ENCODE measurements at regions not wholly inside any gene's neighbourhood (a gene's known extent, or its start where the extent isn't known, plus 50 kb on each side); places are given as distances from the start of the nearest gene placed in this dataset.
A peak's percentile ranks its signal among the peaks of the same experiment; 100 is the strongest.

DNA sequence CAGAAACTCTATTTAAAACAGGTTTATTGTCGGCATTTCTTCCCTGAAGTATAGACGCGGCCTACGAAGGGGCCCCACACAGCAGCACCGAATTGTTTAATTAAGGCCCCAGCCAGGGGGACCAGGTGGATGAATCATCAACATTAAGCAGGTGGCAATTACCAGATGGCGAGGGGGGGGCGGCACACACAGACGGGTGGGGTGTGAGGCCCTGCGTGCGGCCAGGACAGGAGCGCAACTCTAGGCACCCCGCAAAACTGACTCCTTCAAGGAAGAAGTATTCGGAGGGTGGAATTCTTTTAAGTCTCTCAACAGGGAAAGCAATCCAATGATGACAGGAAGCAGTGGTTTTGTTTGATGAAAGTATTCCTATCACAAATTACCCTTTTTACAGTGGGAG is 830.4 kb downstream of the GALR1 start:
- DNase-seq: no peak

DNA sequence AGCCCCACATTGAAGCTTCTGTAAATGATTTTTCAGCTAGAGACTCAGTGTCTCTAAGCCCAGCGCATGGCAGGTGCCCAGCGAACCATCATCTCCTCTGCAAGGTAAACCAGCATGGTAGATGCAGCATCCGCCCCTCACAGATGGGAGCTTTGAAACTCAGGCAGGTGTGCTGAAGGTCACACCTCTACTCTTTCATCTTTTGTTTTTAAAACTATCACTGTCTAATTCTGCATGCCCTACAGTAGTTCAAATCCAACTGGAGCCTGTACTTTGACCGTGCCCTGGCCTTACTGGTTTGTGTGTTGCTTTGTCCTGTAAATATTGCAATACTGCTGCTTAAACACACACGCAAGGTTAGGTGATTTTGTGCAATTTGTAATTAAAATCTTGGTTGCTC is 831.1 kb downstream of the GALR1 start:
- DNase-seq: no peak

DNA sequence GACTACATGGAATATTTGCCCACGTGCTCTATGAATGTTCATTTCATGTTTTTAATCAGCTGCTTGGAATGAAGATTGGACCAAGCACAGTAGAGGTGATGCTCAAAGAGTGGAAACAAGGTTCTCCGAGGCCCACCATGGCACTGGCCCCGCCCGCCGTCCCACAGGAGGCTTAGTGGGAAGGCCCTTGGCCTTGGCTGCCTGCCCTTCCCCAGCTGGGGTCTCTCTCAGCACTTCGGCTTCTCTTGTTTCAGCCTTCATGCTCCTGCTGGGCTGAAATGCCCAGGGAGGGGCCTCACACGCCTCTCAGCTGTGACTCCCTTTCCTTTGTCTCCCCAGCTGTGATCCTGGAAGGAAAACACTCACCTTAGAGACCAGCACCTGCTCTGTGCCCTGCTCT is 833.2 kb downstream of the GALR1 start:
- DNase-seq: peak; percentile 27

DNA sequence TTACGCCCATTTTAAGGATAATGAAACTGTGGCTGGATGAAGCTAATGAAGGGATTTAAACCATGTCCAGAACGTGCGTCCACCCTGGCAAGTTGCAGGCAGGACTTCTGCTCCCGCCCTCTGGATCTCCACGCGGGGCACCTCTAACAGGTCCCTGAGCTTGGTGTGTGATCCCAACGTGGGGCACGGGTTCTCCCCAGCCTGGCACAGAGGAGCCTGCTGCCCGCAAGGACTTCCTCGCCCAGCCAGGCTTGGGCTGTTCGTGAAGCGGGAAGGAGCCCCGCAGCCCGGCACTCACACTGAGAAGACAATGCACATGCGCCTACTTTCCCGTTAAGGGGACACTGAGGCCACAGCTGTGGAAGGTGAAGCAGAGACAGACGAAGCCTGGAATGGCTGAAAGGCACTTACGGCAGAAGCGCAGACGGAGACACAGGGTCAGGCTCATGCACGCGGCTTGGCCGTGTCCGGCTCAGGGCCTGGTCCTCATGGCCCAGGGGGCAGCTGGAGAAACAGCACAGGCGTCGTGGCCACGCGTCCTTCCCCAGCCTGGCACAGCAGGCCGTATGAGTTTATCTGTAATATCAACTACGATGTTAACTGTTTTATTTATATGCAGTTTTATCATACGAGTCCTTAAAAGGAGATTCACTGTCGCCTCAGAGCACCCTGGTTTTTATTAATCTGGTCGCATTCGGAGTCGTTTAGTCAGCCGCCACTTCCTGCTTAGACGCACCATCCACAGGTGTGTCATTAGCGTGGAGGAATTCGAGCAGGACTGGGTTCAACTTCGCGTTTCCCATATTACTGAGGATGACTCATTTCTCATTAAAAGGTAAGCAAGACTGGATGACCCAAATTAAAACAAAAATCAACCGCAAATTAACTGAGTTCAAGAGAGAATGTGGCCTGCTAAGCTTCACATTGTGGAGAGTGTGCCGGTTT is 835.9 kb downstream of the GALR1 start:
- no peak for DNase-seq

DNA sequence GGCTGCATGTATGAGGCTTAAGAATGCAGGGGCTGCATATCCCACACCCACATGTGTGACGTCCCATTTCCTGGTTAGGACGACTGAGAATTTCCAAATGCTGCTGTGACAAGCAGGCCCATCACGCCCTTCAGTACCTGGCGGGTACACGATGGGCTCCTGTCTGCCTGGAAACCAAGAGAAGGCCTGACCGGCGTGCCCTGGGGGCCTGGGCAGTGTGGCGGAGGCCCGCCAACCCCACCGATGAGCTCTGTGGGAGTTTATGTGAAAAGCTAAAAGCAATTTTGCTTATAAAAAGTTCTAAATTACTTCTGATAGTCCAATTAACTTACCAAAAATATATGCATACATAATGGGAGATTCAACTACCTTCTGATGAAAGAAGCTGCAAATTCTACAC is 837.3 kb downstream of the GALR1 start:
- no peak for DNase-seq

DNA sequence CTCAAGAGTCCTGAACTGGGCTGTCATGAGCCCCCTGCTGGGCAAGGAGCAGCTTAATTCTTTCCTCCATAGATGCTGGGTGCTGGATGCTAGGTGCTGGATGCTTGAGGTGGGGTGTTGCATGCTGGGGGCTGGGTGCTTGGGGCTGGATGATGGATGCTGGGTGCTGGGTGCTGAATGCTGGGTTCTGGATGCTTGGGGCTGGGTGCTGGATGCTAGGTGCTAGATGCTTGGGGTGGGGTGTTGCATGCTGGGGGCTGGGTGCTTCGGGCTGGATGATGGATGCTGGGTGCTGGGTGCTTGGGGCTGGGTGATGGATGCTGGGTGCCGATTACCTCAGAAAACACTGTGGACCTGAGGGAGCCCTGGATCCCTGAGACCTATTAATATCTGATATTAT is 837.7 kb downstream of the GALR1 start:
- no peak for DNase-seq

DNA sequence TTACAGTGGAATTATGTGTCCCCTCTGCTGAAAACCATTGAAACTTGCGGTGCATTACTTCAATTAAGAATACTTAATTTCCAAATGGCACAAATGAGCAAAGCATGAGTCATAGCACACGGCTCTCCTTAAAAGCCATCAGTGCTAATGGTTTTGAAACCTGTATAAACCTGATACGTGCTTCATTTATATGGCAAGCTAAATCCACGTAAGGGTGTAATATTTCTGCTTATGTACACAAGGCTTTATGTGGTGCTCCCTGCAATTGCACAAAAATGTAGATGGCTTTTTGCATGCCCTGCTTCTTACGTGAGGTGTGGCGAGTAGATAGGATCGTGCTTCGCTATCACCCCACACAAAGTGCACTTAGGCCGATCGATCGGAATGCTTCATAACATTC is 840.9 kb downstream of the GALR1 start:
- DNase-seq: peak; percentile 92

DNA sequence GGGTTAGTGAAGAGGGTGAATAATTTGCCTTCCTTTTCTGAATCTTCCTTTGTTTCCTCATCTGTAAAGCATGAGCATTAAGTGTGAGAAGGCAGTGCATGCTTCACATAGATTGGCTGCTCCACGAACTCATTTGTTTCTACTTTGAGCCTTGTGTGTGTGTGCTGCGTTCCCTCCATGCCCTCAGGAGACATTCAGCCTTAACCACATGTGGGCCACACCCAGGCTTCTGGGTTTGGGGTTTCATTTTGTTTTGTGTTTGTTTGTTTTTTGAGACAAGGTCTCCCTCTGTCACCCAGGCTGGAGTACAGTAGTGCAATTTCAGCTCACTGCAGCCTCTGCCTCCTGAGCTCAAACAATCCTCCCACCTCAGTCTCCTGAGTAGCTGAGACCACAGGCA is 843.3 kb downstream of the GALR1 start:
- DNase-seq: no peak

DNA sequence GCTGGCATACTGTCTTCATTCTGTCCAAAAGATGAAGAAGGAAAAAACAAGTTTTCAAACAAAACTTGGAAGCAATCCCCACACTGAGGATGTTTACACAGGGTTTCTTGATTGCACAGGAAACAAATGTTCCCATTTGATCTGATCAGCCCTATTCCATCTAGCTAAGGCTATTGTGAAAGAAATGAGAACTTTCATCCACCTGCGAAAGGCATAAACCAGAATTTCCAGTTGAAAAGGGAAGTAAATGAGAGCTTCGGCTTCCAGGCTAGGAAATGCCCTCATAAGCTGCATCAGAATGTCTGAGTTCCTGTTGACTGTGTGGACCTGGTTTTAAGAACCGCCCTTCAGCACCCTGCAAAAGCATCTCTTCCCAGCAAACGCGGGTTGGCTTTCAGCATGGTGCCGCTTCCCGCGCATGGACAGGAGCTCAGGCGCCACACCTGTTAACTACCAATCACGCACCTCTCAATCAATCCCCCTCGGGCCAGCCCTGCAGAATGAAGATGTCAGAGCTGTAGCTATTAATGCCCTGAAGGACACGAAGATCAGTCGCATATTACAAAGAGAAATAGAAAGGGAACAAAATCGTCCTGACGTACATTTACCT is 850.4 kb downstream of the GALR1 start:
- DNase-seq: no peak

DNA sequence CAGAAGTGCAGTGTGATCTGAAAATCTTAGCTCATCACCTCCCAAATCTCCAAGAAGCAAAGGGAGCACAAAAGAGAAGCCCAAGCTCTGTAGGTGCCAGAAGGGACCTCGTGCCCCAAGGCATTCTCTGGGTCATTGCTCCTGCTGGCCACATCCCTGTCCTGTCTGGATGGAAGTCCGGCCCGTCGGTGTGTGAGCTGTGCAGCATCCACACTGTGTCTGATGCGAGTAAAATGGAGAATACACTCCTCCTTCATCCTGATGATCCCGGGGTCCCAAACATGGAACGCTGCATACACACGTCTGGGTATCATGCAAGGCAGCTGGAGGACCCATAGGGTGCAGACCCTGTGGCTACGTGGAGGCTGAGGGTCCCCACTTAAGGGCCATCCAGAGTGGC is 851.4 kb downstream of the GALR1 start:
- no peak for DNase-seq

DNA sequence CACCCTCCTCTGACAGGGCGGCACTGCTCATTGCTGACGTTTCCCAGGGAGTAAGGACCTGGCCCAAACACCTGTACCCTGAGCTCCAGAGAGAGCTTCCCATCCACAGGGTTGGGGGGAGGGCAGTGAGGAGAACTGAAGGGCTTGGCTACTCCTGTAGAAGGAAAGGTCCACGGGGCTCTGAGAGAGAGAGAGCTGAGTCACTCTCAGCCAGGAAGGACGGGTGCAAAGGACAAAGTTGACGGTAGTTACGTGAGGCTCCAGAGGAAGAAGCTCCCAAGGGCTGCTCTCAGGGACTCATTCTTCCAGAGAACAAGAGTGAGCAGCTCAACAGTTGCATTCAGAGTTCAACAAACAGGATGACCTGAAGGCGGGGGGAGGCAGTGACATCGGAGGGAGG is 852.5 kb downstream of the GALR1 start:
- DNase-seq: no peak

DNA sequence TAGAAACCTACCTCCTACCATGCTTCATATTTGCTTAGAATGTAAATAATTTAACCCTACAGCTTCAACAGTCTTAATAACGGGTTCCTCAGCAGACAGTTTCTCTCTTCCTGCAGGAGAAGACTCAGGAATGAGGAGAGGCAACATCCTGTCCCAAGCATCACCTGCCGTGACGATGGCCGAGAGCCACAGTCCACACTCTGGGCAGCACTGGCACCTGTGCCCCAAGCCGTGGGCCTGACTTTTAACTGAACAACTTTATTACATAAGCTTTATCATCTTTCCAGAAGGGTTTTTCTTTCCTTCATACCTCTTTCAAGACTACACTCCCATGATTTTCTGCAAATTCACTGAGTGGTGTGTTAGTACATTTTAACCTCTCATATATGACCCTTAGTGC is 856.0 kb downstream of the GALR1 start:
- no peak for DNase-seq

DNA sequence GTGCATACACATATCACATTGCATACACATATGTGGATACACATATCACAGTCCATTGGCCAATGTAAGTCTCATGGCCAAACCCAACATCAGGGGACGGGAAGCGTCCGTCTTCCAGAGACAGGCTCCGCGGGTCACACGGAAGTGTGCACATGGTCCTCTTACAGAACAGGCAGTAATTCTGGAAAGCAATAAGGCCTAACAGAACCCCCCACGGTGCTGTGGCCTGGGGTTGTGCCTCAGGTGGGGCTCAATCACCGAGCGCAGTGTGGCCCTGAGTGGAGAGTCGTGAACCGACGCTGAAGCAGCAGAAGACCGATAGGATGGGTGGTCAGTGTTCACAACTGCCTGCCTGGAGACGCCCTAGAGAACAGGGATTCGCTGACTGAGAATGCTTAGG is 857.3 kb downstream of the GALR1 start:
- no peak for DNase-seq

DNA sequence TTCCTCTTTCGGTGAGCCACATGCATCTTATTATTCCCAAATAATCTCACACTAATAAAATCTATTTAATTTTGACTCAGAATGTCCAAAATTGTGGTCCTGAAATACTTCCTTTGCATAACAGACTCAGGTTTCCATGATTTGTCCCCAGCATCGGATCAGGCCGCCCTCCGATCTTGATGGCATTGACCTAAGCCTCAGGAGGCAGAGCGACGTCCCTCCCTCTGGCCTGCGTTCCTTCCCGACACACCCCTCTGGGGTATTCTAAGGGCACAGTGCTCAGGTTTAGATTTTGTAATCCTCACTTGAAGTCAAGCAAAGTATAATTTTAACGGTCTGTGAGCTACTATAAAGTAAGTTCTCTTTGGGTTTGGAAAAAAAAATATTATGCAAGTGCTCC is 857.7 kb downstream of the GALR1 start:
- DNase-seq: no peak

DNA sequence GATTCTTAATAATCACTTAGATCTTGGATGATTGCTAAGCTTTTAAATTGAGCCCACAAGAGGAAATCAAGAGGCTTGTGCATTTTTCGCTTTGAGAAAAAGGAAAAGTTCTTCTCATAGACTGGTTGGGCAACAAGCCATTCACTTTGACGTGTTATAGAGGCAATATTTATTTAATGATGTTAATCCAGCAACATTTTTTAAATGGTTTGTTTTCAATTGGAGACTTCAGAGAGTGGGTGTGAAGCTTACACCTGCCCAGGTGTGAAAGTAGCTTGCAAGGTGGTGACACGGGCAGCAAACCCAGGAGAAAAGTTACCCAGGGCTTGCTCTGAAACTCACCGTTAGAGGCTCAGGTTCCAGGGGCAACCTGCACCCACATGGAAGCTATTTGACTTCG is 858.9 kb downstream of the GALR1 start:
- no peak for DNase-seq

DNA sequence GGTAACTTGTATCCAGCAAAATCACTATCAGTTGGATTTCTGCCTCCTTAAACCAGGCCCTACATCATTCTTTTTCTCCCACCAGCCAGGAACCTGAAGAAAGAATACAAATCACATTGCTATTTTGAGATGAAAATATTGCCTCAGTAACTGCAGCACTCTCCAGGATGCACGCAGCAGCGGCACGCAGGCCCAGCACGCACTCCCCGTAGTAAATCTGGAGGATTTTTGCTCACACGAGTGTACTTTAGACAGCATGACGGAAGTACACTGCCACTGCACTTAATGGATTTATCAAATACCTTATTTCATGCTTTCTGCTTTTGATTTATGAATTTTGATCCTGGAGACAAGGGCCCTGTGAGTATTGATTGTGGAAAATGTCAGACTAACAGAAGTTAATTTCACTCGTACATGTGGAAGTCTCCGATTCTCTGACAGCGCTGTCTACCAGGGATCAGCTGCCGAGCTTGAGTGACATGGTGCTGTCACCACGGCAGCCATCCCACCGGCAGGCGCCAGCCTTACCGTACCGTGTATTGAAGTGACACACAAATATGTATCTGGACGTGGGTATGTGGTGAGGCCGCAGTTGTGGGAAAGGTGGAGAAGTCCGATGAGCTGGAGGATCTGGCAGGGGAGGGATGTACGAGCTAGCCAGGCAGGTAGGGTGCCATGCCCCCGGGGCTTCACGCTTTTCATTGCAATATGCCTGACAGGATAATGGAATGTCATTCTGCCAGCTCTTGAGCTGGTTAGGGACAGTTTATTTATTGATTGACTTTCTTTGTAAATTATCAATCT is 863.7 kb downstream of the GALR1 start:
- DNase-seq: no peak

DNA sequence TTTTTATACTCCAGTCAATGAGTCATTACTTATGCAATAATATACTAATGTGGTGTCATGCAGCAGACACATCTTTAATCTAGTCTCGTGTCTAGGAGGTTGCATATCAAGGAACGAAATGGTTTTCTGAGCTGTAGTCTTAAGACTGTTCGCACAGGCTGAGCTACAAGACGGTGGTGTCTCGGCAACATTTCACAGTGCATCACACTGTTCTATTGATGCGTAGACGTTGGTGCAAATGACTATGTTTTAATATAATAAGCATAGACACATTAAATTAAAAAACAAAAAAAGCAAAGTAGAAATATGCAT is 864.2 kb downstream of the GALR1 start:
- DNase-seq: no peak

DNA sequence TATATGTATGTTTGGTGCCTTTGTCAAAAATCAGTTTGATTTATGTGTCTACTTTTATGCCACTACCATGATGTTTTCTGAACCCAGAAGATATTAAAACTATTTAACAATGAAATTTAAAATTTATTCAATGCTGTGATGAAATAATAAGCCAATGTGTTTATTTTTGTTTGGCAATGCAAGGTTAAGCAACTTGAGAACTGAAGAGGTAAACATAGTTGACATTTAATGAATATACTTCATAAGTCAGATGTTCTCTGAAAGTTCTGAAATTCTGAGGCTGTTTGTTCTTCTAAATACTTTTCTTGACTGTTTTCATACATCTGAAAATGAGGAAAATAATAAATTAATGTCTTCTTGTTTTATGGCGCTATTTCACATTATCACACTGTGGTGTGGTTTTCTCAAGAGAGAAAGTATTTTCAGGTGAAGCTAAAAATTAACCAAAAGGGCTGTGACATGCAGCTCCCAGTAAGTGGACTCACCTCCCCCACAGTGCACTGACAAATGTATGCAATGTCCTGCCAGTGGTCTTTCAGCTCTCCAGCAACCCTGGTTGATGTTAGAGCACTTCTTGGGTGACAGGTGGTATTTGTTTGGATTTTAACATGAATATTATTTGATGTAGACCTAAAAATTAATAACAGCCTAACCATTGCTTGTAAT is 863.6 kb upstream of the SALL3 start:
- no peak for DNase-seq

DNA sequence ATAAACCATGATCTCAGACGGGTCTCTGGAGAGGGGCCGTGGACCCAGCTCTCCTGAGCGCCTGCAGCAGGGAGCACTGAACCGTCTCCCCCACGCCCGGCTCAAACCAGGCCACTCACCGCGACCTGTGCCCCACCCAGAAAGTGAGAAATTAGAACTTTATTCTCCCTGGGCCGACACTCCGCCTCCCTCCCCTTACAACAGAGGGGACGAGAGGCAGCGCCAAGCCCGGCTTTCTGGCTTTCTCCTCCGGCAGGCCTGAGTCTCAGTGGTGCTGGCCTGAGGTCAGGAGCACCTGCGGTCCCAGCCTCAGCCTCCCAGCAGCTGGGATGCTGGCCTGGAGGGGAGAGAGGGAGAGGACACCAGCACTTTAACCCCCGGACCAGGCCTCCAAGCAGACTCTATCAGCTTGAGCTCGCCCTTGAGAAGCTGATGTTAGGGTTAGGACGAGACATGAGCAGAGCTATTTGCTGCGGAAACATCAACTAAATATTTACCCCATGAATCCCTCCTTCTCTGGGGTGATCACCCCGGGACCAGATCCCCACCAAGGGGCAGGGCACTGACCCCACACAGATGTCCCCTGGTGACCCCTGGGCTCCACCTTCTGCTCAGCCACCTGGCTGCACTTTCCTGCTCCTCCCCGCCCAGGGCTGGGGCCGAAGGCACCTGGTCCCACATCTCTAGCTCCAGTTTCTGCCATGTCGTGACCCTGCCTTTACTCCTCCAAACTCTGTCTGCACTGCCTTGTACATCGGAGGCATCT is 856.3 kb upstream of the SALL3 start:
- no peak for DNase-seq

DNA sequence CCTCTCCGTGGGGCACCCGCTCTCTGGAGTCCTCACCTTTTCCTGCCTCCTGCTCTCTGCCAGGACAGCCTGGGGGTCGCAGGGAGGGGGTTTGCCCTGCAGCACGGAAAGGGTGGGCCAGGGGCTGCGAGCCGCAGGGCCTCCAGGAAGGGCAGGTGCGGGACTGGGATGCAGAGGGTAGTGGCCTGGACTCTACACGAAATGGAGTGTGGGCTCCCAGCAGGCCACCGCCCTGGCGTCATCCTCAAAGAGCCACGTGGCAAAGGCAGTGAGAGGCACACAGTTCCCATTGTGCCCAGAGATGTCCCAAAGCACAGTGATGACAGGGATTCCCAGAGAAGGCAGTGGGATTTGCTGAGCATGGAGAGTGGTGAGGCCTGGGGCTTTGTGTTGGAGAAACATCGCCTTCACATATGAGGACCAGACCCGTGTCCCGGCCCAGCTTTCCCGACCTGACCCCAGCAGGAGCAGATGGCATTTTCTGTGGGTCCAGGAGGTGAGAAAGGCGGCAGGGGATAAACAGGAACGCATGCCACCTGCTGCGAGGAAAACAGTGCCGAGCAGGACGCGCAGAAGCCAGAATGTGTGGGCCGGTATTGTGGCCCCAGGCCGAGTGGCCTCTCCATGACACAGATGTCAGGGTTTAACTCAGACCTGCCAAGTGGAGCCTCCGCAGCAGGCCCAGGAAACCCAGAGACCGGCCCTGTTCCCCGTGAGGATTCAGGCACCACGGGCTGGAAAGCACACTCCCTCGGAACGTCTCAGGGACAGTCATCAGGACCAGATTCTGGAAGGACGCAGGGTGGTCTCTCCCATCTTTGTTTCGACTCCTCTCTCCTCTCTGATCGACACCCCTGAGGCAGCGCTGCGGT is 855.5 kb upstream of the SALL3 start:
- no peak for DNase-seq

DNA sequence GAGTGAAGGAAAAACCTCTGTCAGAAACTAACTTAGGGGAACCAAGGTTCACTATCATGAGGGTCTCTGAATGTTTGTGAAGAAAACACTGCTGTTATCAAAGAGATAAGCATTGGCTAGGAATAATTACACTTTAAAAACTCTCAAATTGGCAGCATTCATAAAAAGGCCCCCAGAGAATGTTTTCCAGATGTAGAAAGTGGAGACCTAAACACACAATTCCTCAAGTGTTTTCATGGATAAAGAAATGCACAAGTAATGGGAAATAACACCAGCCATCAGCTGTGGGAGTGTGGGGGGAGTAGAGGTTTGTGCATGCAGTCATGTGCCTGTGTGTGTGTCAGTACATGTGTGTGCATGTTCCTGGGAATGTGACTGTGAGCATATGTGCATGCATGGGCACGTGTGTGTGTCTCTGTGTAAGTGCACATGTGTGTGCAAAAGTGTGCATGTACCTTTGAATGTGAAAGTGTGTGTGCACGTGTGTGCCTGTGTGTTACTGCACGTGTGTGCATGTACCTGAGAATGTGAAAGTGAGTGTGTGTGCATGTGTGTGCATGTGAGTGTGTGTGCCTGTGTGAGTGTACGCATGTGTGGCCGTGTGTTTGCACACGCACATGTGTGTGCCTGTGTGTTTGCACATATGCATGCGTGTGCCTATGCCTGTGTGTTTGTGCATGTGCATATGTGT is 854.3 kb upstream of the SALL3 start:
- DNase-seq: no peak

Data from DMS153 (cell line).